Activated CD8-positive, alpha-beta memory T cell treated with anti-CD3 and anti-CD28 coated beads for 36 hours (primary cell): ENCODE measurements at regions not wholly inside any gene's neighbourhood (a gene's known extent, or its start where the extent isn't known, plus 50 kb on each side); places are given as distances from the start of the nearest gene placed in this dataset.

Experiments
- CTCF ChIA-PET: fragments of 350-600 bp; sonication (Branson Sonifier 250); formaldehyde crosslinking; loops from one replicate; lab custom pipeline; 2021; ENCODE audit warnings: antibody characterized with exemption; lab: Charles Lee
- POLR2A ChIA-PET: fragments of 350-600 bp; sonication (Branson Sonifier 250); formaldehyde crosslinking; loops from one replicate; lab custom pipeline; 2021; ENCODE audit warnings: antibody characterized with exemption; lab: Charles Lee

GRCh38 chr10:59557642-59558041 is 152.0 kb downstream of the SLC16A9 start:
- CTCF ChIA-PET = interaction anchor here (1.1 kb wide), 1 partner anchor 14 kb away, joined by 3 read pairs; no protein-coding TSS in a partner anchor
- POLR2A ChIA-PET = no interaction called here

GRCh38 chr10:59557052-59557451 is 152.6 kb downstream of the SLC16A9 start:
- CTCF ChIA-PET = interaction anchor here (1.1 kb wide), 1 partner anchor 14 kb away, joined by 3 read pairs; no protein-coding TSS in a partner anchor
- POLR2A ChIA-PET = no interaction called here

- ChIA-PET POLR2A (no interaction called here), CTCF (no interaction called here)
These were observed 156.3 kb downstream of the SLC16A9 start for GRCh38 chr10:59553162-59553900.

- POLR2A ChIA-PET = no interaction called here
- CTCF ChIA-PET = no interaction called here
These were observed 159.6 kb downstream of the SLC16A9 start for GRCh38 chr10:59550061-59550460.

DNA sequence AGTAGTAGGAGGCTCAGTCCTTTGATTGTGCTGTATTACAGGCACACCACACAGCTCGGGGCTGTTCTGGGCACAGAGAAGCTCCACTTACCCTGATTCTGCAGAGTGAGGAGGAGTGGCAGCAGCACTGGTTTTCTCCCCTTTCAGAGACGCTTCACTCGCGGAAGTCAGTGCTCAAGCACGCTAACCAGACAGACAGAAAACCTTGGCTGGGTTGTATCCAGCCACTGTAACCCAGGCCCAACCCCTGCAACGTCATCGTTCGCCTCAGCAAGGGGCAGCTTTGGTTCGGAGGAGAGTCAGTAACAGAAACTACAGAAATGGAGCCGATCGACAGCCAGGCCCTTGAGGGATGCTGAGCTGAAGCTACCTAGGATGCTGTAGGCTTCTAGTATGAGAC is 171.0 kb downstream of the SLC16A9 start:
- ChIA-PET POLR2A (no interaction called here), CTCF (no interaction called here)

DNA sequence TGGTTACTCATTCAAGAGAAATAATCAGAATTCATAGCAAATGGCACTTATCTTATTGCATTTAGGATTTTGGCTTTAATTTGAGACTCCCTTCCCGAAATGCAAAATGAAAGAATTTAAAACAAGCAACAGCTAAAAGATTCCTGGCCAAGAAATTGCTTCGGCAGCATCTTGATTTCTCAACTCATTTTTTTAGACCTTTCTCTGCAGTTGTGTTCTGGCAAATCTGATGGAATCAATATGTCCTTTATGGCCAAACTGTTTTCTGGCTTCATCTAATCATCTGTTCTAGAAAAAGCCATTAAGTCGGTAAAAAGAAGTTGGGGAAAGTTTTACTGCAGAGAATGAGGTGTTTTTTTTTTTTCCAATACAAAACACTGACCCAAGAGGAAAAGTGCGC is 172.1 kb downstream of the SLC16A9 start:
- POLR2A ChIA-PET = no interaction called here
- CTCF ChIA-PET = no interaction called here

DNA sequence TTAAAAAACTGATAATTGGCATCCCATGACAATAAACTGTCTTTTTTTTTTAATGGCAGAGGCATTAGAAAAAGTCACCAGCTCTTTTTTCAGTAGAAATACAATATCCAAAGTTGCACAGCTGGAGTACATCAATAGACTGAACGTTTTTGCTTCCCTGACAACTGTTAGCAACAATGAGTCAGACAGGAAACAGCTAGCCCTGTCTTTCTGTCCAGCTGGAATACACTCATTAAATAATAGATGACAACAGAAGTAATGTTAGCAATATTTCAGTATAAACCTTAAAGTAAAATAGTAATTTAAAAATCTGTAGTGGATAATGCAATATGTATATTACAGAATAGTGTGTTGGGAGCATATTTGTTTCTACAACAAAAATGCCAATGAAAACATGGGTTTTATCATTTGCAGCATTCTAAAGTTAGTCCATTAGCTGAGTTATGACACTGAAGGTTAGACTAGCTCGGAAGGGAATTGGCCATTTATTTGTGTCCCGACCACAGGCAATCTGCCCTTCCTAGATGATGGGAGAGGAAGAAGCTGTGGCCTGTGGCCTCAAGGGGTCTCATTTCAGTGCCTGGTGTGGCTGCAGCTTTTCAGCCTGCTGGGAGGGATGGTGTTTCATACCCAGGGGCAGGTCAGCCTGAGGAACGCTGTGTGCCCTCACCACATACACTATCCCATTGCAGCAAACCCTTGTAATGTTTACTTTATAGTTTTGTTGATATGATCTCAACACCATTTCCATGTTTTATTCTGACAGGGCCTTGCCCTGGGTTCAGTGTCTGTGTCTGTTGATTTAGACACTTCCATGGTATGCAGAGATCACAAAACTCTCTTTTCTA is 173.3 kb downstream of the SLC16A9 start:
- CTCF ChIA-PET = interaction anchor here (0.7 kb wide), 1 partner anchor 411 kb away, joined by 3 read pairs; no protein-coding TSS in a partner anchor
- POLR2A ChIA-PET = no interaction called here

- ChIA-PET POLR2A (no interaction called here), CTCF (no interaction called here)
These were observed 162.0 kb upstream of the FAM13C start for GRCh38 chr10:59524348-59524747.

GRCh38 chr10:59523851-59524250 is 161.5 kb upstream of the FAM13C start:
- ChIA-PET POLR2A (no interaction called here), CTCF (no interaction called here)

DNA sequence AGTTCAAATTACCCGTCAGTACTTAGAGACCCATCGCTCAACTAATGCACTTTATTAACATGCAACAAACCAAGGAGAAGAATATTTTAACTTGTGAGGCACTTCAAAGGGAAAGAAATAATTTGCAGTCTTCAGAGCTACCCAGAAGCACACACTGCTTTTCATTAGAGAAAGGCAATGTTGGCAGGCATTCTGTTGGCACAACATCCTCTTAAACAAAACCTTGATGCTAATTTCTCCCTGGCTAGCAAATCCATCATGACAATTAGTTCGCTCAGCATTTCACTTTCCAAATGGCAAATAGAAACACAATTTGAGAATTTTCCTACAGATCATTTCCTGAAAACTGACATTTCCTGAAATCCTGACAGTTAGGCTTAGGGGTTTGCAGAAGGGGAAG is 155.6 kb upstream of the FAM13C start:
- CTCF ChIA-PET = no interaction called here

DNA sequence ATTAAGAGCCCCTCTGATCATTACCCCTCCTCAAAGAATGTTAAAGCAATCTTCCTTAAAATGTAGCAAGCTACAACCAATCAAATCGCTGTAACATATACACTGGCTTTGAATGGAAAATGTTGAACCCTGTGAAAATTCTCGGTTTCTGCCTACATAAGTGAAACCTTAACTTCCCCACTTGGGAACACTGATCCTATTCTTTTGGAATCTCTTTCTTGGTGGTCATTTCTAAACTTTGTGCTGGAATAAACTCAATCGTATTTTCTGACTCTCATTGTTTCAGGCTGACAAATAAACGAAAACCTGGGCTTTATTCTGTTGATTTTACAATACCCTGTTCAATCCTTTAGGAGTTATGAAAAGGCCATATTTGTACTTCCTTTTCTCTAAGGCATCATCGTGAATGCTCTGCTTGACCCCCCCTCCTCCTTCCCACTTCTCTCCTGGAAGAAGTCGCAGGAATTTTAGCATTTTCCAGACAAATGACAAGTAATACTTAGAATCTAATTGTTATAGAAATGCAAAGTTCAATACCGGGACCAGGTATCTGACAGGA is 155.1 kb upstream of the FAM13C start:
- CTCF ChIA-PET = no interaction called here

More for the DNA sequence above, 155.6 kb upstream of the FAM13C start:
- POLR2A ChIA-PET = no interaction called here

GRCh38 chr10:59513558-59513957 is 151.2 kb upstream of the FAM13C start:
- CTCF ChIA-PET = no interaction called here
- POLR2A ChIA-PET = no interaction called here

More for the DNA sequence above, 155.1 kb upstream of the FAM13C start:
- POLR2A ChIA-PET = no interaction called here

DNA sequence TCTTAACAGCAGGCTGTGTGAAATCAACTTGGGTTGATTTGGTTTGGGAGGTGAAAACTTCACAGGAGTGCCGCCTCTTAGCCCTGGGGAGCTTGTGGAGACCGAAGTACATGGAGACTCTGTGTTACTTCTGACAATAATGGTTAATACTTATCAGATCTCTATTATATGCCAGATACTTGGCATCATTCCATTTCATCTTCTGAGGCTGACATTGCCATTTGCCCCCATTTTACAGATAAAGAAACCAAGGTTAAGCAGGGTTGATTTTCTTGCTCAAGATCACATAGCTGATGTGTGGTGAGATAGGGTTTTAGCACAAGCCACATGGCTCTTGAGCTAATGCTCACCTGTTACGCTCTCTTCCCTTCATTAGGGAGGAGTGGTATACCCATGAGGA is 150.6 kb upstream of the FAM13C start:
- ChIA-PET CTCF (no interaction called here), POLR2A (no interaction called here)

DNA sequence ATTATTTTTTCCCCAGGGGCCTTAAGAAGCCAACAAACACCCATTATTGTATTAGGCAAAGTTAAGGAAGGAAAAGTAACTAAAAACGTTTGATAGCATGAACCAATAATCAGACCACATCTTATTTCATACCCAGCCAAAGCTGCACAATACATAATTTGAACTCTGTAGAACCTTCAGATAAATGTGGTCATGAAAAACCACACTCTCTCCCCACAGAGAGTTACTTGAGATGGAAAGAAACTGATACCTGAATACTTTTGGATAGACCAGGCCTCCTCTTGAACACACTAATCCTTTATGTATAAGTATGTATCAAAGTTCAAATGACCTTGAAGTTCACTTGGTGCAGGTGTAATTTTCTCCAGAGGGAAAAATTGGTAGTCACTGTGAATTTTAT is 146.6 kb upstream of the FAM13C start:
- CTCF ChIA-PET = no interaction called here

DNA sequence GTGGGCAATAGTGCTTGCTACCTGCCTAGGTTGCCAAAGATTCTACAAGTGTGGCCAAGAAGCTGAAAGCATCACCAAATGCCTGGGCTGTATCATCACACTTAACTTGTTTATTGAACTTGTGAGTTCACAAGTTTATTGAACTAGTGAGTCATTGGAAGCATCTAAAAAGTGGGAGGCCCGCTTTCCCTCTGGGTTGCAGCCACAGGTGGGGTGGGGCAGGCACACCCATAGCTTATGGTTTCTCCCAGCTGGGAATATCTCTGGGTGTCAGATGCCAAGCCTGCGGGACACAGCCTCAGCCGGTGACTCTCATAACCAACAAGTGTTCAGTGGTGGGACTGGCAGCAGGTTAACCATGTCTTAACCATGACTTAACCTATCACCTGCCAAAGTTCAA is 145.9 kb upstream of the FAM13C start:
- CTCF ChIA-PET = no interaction called here
- POLR2A ChIA-PET = no interaction called here

More for the DNA sequence above, 146.6 kb upstream of the FAM13C start:
- POLR2A ChIA-PET = no interaction called here

- ChIA-PET POLR2A (no interaction called here), CTCF (no interaction called here)
These were observed 143.6 kb upstream of the FAM13C start for GRCh38 chr10:59505926-59506325.

- CTCF ChIA-PET = no interaction called here
- POLR2A ChIA-PET = no interaction called here
These were observed 137.1 kb upstream of the FAM13C start for GRCh38 chr10:59499460-59499859.

GRCh38 chr10:59493017-59493416 is 130.7 kb upstream of the FAM13C start:
- POLR2A ChIA-PET = no interaction called here
- CTCF ChIA-PET = no interaction called here

- ChIA-PET CTCF (no interaction called here), POLR2A (no interaction called here)
These were observed 117.1 kb upstream of the FAM13C start for GRCh38 chr10:59479426-59479825.

- ChIA-PET CTCF (no interaction called here), POLR2A (no interaction called here)
These were observed 108.2 kb upstream of the FAM13C start for GRCh38 chr10:59470570-59470969.
